ENCODE measurements at regions not wholly inside any gene's neighbourhood (a gene's known extent, or its start where the extent isn't known, plus 50 kb on each side); places are given as distances from the start of the nearest gene placed in this dataset.

GRCh38 chr3:144364737-144365136 is 393.1 kb downstream of the DIPK2A start:
- DNase-seq (ENCODE audit: low read depth) = no peak
- no peak for TF ChIP-seq CTCF (conservative IDR thresholded peaks at IDR 0.05; ENCODE audit: control insufficient read depth, insufficient read depth, low read depth, low read length)
- H3K4me3 ChIP-seq (ENCODE audit: control insufficient read depth, low read depth, low read length) = no peak overlapping the region

- no peak for TF ChIP-seq CTCF (conservative IDR thresholded peaks at IDR 0.05; ENCODE audit: control insufficient read depth, insufficient read depth, low read depth, low read length)
- DNase-seq (ENCODE audit: low read depth) = no peak
- H3K4me3 ChIP-seq (ENCODE audit: control insufficient read depth, low read depth, low read length) = no peak overlapping the region
Measured at GRCh38 chr3:144369129-144369879, 397.7 kb downstream of the DIPK2A start.

GRCh38 chr3:144375088-144375487 is 403.5 kb downstream of the DIPK2A start:
- DNase-seq (ENCODE audit: low read depth) = no peak
- no peak overlapping the region for H3K4me3 ChIP-seq (ENCODE audit: control insufficient read depth, low read depth, low read length)
- TF ChIP-seq CTCF (conservative IDR thresholded peaks at IDR 0.05; ENCODE audit: control insufficient read depth, insufficient read depth, low read depth, low read length) = no peak

- no peak overlapping the region for H3K4me3 ChIP-seq (ENCODE audit: control insufficient read depth, low read depth, low read length)
- TF ChIP-seq CTCF (conservative IDR thresholded peaks at IDR 0.05; ENCODE audit: control insufficient read depth, insufficient read depth, low read depth, low read length) = no peak
- no peak for DNase-seq (ENCODE audit: low read depth)
Measured at GRCh38 chr3:144380849-144381248, 409.2 kb downstream of the DIPK2A start.

GRCh38 chr3:144381607-144382006 is 410.0 kb downstream of the DIPK2A start:
- H3K4me3 ChIP-seq (ENCODE audit: control insufficient read depth, low read depth, low read length) = no peak overlapping the region
- no peak for TF ChIP-seq CTCF (conservative IDR thresholded peaks at IDR 0.05; ENCODE audit: control insufficient read depth, insufficient read depth, low read depth, low read length)
- no peak for DNase-seq (ENCODE audit: low read depth)

GRCh38 chr3:144384241-144384979 is 412.8 kb downstream of the DIPK2A start:
- no peak for TF ChIP-seq CTCF (conservative IDR thresholded peaks at IDR 0.05; ENCODE audit: control insufficient read depth, insufficient read depth, low read depth, low read length)

More at GRCh38 chr3:144384241-144384979, 412.8 kb downstream of the DIPK2A start:
- H3K4me3 ChIP-seq (ENCODE audit: control insufficient read depth, low read depth, low read length) = no peak overlapping the region
- peak; percentile 6 for DNase-seq (ENCODE audit: low read depth)
